ENCODE measurements at regions not wholly inside any gene's neighbourhood (a gene's known extent, or its start where the extent isn't known, plus 50 kb on each side); places are given as distances from the start of the nearest gene placed in this dataset.
A peak's percentile ranks its signal among the peaks of the same experiment; 100 is the strongest.

DNA sequence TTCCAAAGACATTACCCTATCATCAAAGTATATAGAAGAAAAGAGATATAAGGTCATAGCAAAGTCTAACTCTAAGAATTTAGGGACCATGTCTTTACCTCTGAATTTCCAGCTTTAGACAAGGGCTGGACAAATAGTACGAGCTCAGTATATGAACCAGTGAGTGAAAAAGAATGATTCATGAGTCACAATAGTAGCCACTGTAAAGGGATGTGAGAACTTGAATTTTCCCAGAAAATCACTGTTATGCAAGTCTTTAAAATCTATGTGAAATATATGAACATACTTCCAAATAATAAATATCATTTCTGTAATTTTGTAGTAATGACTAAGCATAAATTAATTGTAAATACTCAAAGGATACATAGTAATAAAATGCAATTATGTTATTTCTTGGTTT, 305.9 kb upstream of the PRR16 start (continued):
- no peak for TF ChIP-seq ZNF629 (tag by site-specific recombination; IDR thresholded peaks at IDR 0.05)

GRCh38 chr5:120159155-120159554, 304.9 kb upstream of the PRR16 start:
- CTCF ChIA-PET: no interaction called here
- TF ChIP-seq ZNF211 (tag by site-specific recombination; IDR thresholded peaks at IDR 0.05; ENCODE audit: low read depth): no peak
- TF ChIP-seq ZBTB26 (tag by site-specific recombination; optimal IDR thresholded peaks at IDR 0.05): no peak
- no peak for TF ChIP-seq ZNF133 (tag by site-specific recombination; IDR thresholded peaks at IDR 0.05)
- TF ChIP-seq SP2 (tag by site-specific recombination; IDR thresholded peaks at IDR 0.05): no peak
- TF ChIP-seq ZNF639 (tag by site-specific recombination; IDR thresholded peaks at IDR 0.05): no peak
- TF ChIP-seq ZNF629 (tag by site-specific recombination; IDR thresholded peaks at IDR 0.05): no peak
- TF ChIP-seq ZBTB8A (tag by site-specific recombination; IDR thresholded peaks at IDR 0.05): no peak
- TF ChIP-seq ZNF654 (tag by site-specific recombination; IDR thresholded peaks at IDR 0.05; ENCODE audit: low read depth): no peak
- POLR2A ChIA-PET: no interaction called here

GRCh38 chr5:120160124-120160895, 303.8 kb upstream of the PRR16 start:
- H3K4me3 ChIP-seq (ENCODE audit: low read depth, low read length): no peak overlapping the region
- CTCF ChIA-PET: no interaction called here
- H3K27ac ChIP-seq (ENCODE audit: extremely low read depth, low read depth, low read length): no peak overlapping the region
- H3K9me3 ChIP-seq (ENCODE audit: control insufficient read depth, insufficient read depth, low read depth, low read length): no peaks in the 10 kb centered on the region
- POLR2A ChIA-PET: no interaction called here
- no peaks in the 10 kb centered on the region for H3K36me3 ChIP-seq (ENCODE audit: control insufficient read depth in 2 of 2, insufficient read depth in 1 of 2, low read length in 2 of 2)
- no peaks in the 10 kb centered on the region for H3K4me1 ChIP-seq (ENCODE audit: control insufficient read depth, insufficient read depth, low read length)
- TF ChIP-seq ZNF404 (tag by site-specific recombination; IDR thresholded peaks at IDR 0.05) (no peak), ZNF558 (tag by site-specific recombination; IDR thresholded peaks at IDR 0.05) (no peak), ZNF311 (tag by site-specific recombination; IDR thresholded peaks at IDR 0.05; ENCODE audit: borderline replicate concordance) (no peak), ZNF214 (tag by site-specific recombination; IDR thresholded peaks at IDR 0.05; ENCODE audit: borderline replicate concordance) (no peak), WT1 (tag by site-specific recombination; IDR thresholded peaks at IDR 0.05) (peak; percentile 47), MEIS1 (CRISPR knock-in tag; IDR thresholded peaks at IDR 0.05; ENCODE audit: borderline replicate concordance) (no peak), ZNF654 (tag by site-specific recombination; IDR thresholded peaks at IDR 0.05; ENCODE audit: low read depth) (no peak), GLI4 (tag by site-specific recombination; IDR thresholded peaks at IDR 0.05) (no peak), ZNF555 (tag by site-specific recombination; conservative IDR thresholded peaks at IDR 0.05) (no peak), ZNF837 (tag by site-specific recombination; IDR thresholded peaks at IDR 0.05) (no peak), ZNF2 (tag by site-specific recombination; IDR thresholded peaks at IDR 0.05) (no peak), ZBTB7A (tag by site-specific recombination; IDR thresholded peaks at IDR 0.05; ENCODE audit: low read depth) (no peak), SP3 (tag by site-specific recombination; IDR thresholded peaks at IDR 0.05) (peak; percentile 29; the same call in 1 of the 2 replicates), PRDM1 (tag by site-specific recombination; IDR thresholded peaks at IDR 0.05) (no peak), ZNF426 (tag by site-specific recombination; IDR thresholded peaks at IDR 0.05) (no peak), ZNF830 (tag by site-specific recombination; IDR thresholded peaks at IDR 0.05; ENCODE audit: low read depth) (no peak)
- TF ChIP-seq, protein P1, sequence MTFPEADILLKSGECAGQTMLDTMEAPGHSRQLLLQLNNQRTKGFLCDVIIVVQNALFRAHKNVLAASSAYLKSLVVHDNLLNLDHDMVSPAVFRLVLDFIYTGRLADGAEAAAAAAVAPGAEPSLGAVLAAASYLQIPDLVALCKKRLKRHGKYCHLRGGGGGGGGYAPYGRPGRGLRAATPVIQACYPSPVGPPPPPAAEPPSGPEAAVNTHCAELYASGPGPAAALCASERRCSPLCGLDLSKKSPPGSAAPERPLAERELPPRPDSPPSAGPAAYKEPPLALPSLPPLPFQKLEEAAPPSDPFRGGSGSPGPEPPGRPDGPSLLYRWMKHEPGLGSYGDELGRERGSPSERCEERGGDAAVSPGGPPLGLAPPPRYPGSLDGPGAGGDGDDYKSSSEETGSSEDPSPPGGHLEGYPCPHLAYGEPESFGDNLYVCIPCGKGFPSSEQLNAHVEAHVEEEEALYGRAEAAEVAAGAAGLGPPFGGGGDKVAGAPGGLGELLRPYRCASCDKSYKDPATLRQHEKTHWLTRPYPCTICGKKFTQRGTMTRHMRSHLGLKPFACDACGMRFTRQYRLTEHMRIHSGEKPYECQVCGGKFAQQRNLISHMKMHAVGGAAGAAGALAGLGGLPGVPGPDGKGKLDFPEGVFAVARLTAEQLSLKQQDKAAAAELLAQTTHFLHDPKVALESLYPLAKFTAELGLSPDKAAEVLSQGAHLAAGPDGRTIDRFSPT (tag by site-specific recombination; IDR thresholded peaks at IDR 0.05): 0 out of 2 replicates have a peak, but pooled peaks have one; percentile 37
- TF ChIP-seq, protein P2, sequence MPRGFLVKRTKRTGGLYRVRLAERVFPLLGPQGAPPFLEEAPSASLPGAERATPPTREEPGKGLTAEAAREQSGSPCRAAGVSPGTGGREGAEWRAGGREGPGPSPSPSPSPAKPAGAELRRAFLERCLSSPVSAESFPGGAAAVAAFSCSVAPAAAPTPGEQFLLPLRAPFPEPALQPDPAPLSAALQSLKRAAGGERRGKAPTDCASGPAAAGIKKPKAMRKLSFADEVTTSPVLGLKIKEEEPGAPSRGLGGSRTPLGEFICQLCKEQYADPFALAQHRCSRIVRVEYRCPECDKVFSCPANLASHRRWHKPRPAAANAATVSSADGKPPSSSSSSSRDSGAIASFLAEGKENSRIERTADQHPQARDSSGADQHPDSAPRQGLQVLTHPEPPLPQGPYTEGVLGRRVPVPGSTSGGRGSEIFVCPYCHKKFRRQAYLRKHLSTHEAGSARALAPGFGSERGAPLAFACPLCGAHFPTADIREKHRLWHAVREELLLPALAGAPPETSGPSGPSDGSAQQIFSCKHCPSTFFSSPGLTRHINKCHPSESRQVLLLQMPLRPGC (tag by site-specific recombination; IDR thresholded peaks at IDR 0.05): peak; percentile 66

More at GRCh38 chr5:120159155-120159554, 304.9 kb upstream of the PRR16 start:
- no peaks in the 10 kb centered on the region for H3K4me1 ChIP-seq (ENCODE audit: control insufficient read depth, insufficient read depth, low read length)
- no peaks in the 10 kb centered on the region for H3K36me3 ChIP-seq (ENCODE audit: control insufficient read depth in 2 of 2, insufficient read depth in 1 of 2, low read length in 2 of 2)
- no peak overlapping the region for H3K4me3 ChIP-seq (ENCODE audit: low read depth, low read length)
- H3K9me3 ChIP-seq (ENCODE audit: control insufficient read depth, insufficient read depth, low read depth, low read length): no peaks in the 10 kb centered on the region
- no peak overlapping the region for H3K27ac ChIP-seq (ENCODE audit: extremely low read depth, low read depth, low read length)

All from HEK293 (cell line).